WERI-Rb-1 (cell line): ENCODE measurements at regions not wholly inside any gene's neighbourhood (a gene's known extent, or its start where the extent isn't known, plus 50 kb on each side); places are given as distances from the start of the nearest gene placed in this dataset.

ENCODE experiments used
- DNase-seq: peaks from one replicate; pipeline ENCODE4 v3.0.0-alpha.2; 2020
- H3K27ac ChIP-seq: fragments of 250-450 bp; sonication (Bioruptor Pico); 2 replicates; pipeline ENCODE4 v1.5.1; 2020; ENCODE audit warnings: mild to moderate bottlenecking, moderate library complexity
- H3K27me3 ChIP-seq: fragments of 250-450 bp; sonication (Bioruptor Pico); 2 replicates; pipeline ENCODE4 v1.5.1; 2021; ENCODE audit warnings: mild to moderate bottlenecking, low read depth, moderate library complexity; ENCODE audit not compliant: insufficient read depth, severe bottlenecking
- H3K36me3 ChIP-seq: fragments of 250-450 bp; sonication (Bioruptor Pico); 2 replicates; pipeline ENCODE4 v1.5.1; 2020; ENCODE audit warnings: mild to moderate bottlenecking, moderate library complexity
- H3K4me3 ChIP-seq: 2 replicates; pipeline ENCODE4 v1.5.1; 2011; ENCODE audit warnings: low read depth, mild to moderate bottlenecking, control low read depth, low read length
- H3K9me3 ChIP-seq: fragments of 250-450 bp; sonication (Bioruptor Pico); 2 replicates; pipeline ENCODE4 v1.5.1; 2021; ENCODE audit warnings: mild to moderate bottlenecking, moderate library complexity; ENCODE audit not compliant: severe bottlenecking
- CTCF ChIP-seq: IDR thresholded peaks from 2 replicates; pipeline ENCODE4 v1.5.1; 2011; ENCODE audit warnings: low read depth, mild to moderate bottlenecking, control low read depth, inconsistent platforms, low read length

DNA sequence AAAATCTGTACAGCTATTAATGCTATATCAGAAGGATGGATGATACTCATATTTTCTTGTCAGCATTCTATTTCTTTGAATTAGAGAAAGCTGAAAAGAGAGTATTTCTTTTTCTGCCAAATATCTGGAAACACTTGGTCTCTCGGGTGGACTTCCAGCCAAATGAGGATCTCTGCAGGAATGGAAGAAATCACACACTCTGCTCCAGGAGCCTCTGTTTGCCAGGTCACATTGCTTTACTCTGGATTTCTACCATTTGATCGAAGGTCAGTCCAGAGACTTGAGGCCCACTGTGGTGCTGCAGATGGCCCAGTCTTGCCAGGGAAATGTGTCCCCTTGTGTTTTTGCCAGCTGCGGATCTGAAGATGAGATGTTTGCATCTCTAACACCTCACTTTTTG, 154.1 kb downstream of the PCSK1 start:
- H3K27ac ChIP-seq: no peak overlapping the region
- DNase-seq: no peak
- no peak overlapping the region for H3K4me3 ChIP-seq
- H3K27me3 ChIP-seq: no peaks in the 10 kb centered on the region
- H3K9me3 ChIP-seq: no peaks in the 10 kb centered on the region
- H3K36me3 ChIP-seq: no peaks in the 10 kb centered on the region
- TF ChIP-seq CTCF: no peak

DNA sequence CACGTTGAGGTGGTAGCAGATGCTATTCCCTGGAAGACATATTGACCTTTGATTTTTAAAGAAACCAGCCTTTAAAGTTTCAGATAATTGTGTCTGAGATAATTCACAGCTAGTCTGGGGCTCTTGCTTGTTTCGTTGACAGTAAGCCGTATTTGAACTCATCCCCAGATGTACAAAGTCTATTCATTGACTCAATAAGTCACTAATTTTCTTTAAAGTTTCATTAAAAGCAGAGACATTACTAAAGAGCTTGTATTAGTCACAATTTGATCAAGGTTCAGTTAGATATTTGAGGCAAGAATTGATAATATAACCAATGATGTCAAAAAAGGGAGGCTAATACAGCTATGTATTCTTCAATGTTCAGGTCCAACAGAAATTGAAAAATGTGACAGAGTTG, 158.0 kb downstream of the PCSK1 start:
- DNase-seq: no peak
- no peak overlapping the region for H3K4me3 ChIP-seq
- no peak for TF ChIP-seq CTCF
- H3K36me3 ChIP-seq: no peaks in the 10 kb centered on the region
- no peak overlapping the region for H3K27ac ChIP-seq
- H3K9me3 ChIP-seq: no peaks in the 10 kb centered on the region
- H3K27me3 ChIP-seq: no peaks in the 10 kb centered on the region

- Histone ChIP-seq H3K27ac (no peak overlapping the region), H3K36me3 (no peaks in the 10 kb centered on the region), H3K4me3 (no peak overlapping the region), H3K27me3 (no peaks in the 10 kb centered on the region), H3K9me3 (no peaks in the 10 kb centered on the region)
- no peak for TF ChIP-seq CTCF
- DNase-seq: no peak
Observed at GRCh38 chr5:96265487-96265886, 167.6 kb downstream of the PCSK1 start.

GRCh38 chr5:96264047-96264446, 169.0 kb downstream of the PCSK1 start:
- no peak overlapping the region for H3K27ac ChIP-seq
- H3K27me3 ChIP-seq: no peaks in the 10 kb centered on the region
- TF ChIP-seq CTCF: no peak
- H3K36me3 ChIP-seq: no peaks in the 10 kb centered on the region
- DNase-seq: no peak
- no peaks in the 10 kb centered on the region for H3K9me3 ChIP-seq
- H3K4me3 ChIP-seq: no peak overlapping the region

- TF ChIP-seq CTCF: no peak
- H3K27ac ChIP-seq: no peak overlapping the region
- H3K9me3 ChIP-seq: no peaks in the 10 kb centered on the region
- DNase-seq: no peak
- no peaks in the 10 kb centered on the region for H3K36me3 ChIP-seq
- no peak overlapping the region for H3K4me3 ChIP-seq
- no peaks in the 10 kb centered on the region for H3K27me3 ChIP-seq
Observed at GRCh38 chr5:96262105-96262504, 170.9 kb downstream of the PCSK1 start.

DNA sequence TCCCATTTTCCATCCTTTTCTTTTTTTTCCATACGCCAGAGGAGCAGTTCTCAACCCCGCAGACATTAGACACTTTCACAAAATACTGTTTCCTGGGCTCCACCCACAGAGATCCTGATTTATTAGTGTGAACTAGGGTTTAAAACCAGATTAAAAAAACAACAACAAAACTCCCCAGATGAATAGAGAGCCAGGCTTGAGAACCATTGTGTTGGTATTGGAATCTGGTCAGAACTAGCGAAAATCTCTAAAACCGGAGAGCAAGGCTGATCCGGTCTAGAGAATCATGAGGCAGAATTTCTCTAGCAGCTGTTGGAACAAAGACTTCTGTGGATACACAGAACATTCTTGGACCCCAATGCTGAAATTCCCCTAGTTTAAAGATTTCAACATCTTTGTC, 173.0 kb downstream of the PCSK1 start:
- no peaks in the 10 kb centered on the region for H3K36me3 ChIP-seq
- no peak overlapping the region for H3K27ac ChIP-seq
- H3K9me3 ChIP-seq: no peaks in the 10 kb centered on the region
- no peak for DNase-seq
- H3K4me3 ChIP-seq: no peak overlapping the region
- no peaks in the 10 kb centered on the region for H3K27me3 ChIP-seq
- TF ChIP-seq CTCF: no peak
